HG02840 (cell line): ENCODE measurements at regions not wholly inside any gene's neighbourhood (a gene's known extent, or its start where the extent isn't known, plus 50 kb on each side); places are given as distances from the start of the nearest gene placed in this dataset.

ENCODE experiments used
- ATAC-seq: cut with Tn5 transposase; IDR thresholded peaks from one replicate; pipeline ENCODE4 v1.9.1; 2021; ENCODE audit warnings: mild to moderate bottlenecking, moderate library complexity, moderate number of reproducible peaks; ENCODE audit not compliant: unreplicated experiment, low FRiP score

- ATAC-seq: no peak
Observed at GRCh38 chr15:47439146-47440111, 277.9 kb upstream of the SEMA6D start.

- no peak for ATAC-seq
Observed at GRCh38 chr15:47442371-47442770, 274.9 kb upstream of the SEMA6D start.

- ATAC-seq: no peak
Observed at GRCh38 chr15:47443839-47444238, 273.5 kb upstream of the SEMA6D start.

GRCh38 chr15:47445723-47446392 is 271.4 kb upstream of the SEMA6D start:
- ATAC-seq: no peak

GRCh38 chr15:47460795-47461573 is 256.3 kb upstream of the SEMA6D start:
- no peak for ATAC-seq

GRCh38 chr15:47461652-47462141 is 255.6 kb upstream of the SEMA6D start:
- no peak for ATAC-seq

GRCh38 chr15:47466357-47466756 is 250.9 kb upstream of the SEMA6D start:
- ATAC-seq: no peak

- ATAC-seq: no peak
Observed at GRCh38 chr15:47470983-47471382, 246.3 kb upstream of the SEMA6D start.

GRCh38 chr15:47473106-47473725 is 244.1 kb upstream of the SEMA6D start:
- no peak for ATAC-seq

- no peak for ATAC-seq
Observed at GRCh38 chr15:47473832-47474231, 243.5 kb upstream of the SEMA6D start.

- ATAC-seq: no peak
Observed at GRCh38 chr15:47475336-47475735, 242.0 kb upstream of the SEMA6D start.

- no peak for ATAC-seq
Observed at GRCh38 chr15:47477341-47477740, 240.0 kb upstream of the SEMA6D start.

- no peak for ATAC-seq
Observed at GRCh38 chr15:47484059-47484458, 233.2 kb upstream of the SEMA6D start.

GRCh38 chr15:47484997-47485396 is 232.3 kb upstream of the SEMA6D start:
- ATAC-seq: no peak

GRCh38 chr15:47485419-47485818 is 231.9 kb upstream of the SEMA6D start:
- ATAC-seq: no peak

GRCh38 chr15:47486040-47486439 is 231.3 kb upstream of the SEMA6D start:
- ATAC-seq: no peak

GRCh38 chr15:47492195-47492594 is 225.1 kb upstream of the SEMA6D start:
- ATAC-seq: no peak

- ATAC-seq: no peak
Observed at GRCh38 chr15:47493357-47494247, 223.7 kb upstream of the SEMA6D start.
